Esophagus squamous epithelium (tissue), 5 donors: ENCODE measurements at regions not wholly inside any gene's neighbourhood (a gene's known extent, or its start where the extent isn't known, plus 50 kb on each side); places are given as distances from the start of the nearest gene placed in this dataset.

Experiments used
- DNase-seq: peaks from one replicate; lab custom pipeline; 2025; lab: John Stamatoyannopoulos, UW
- H3K27ac ChIP-seq, 4 donors: fragments of 200-600 bp; sonication (generic); one replicate each; pipeline ENCODE4 v1.5.1; 2016 to 2019; ENCODE audit warnings: mild to moderate bottlenecking in 1 of 4
- H3K27me3 ChIP-seq, 4 donors: fragments of 200-600 bp; sonication (generic); 1 replicate in 3 of 4; 2 replicates in 1 of 4; pipeline versions ENCODE4 v1.5.1 to v1.6.0; 2017 to 2021; ENCODE audit warnings: antibody characterized with exemption in 1 of 4
- H3K36me3 ChIP-seq, 3 donors: fragments of 200-600 bp; sonication (generic); one replicate each; pipeline ENCODE4 v1.5.1; 2016 to 2019
- H3K4me1 ChIP-seq, 3 donors: fragments of 200-600 bp; sonication (generic); one replicate each; pipeline ENCODE4 v1.5.1; 2017 to 2019
- H3K4me3 ChIP-seq, 4 donors: fragments of 200-600 bp; sonication (generic); 1 replicate in 3 of 4; 2 replicates in 1 of 4; pipeline ENCODE4 v1.5.1; 2016 to 2019; ENCODE audit warnings: mild to moderate bottlenecking in 2 of 4, moderate library complexity in 1 of 4
- H3K9me3 ChIP-seq, 3 donors: fragments of 200-600 bp; sonication (generic); one replicate each; pipeline ENCODE4 v1.5.1; 2016 to 2019
- POLR2A ChIP-seq, 4 donors: fragments of 450-650 bp; IDR thresholded peaks; one replicate each; pipeline ENCODE4 v1.6.1; 2017; ENCODE audit warnings: antibody characterized with exemption in 4 of 4, mild to moderate bottlenecking in 4 of 4, moderate library complexity in 3 of 4
- WGBS, 2 donors: methylation state at CpG; one replicate each; pipeline ENCODE4 v1.1.5; 2018; 5-methylcytosine and 5-hydroxymethylcytosine counted together
- intact Hi-C: fragments of 100-400 bp; cut with DNase I; formaldehyde crosslinking; loops from one replicate; pipeline ENCODE4 v1.15.0; 2022
- TF ChIP-seq, protein P1 (sequence below), 6 experiments: fragments of 450-650 bp in 4 of 6; fragments of 200-600 bp in 2 of 6; sonication (generic) in 2 of 6; IDR thresholded peaks; one replicate each; pipeline ENCODE4 v1.5.1; 2016 to 2019; ENCODE audit warnings: antibody characterized with exemption in 6 of 6, mild to moderate bottlenecking in 4 of 6, moderate library complexity in 4 of 6
- donor health status: DM: yes; HTN: yes; CAD: no.

DNA sequence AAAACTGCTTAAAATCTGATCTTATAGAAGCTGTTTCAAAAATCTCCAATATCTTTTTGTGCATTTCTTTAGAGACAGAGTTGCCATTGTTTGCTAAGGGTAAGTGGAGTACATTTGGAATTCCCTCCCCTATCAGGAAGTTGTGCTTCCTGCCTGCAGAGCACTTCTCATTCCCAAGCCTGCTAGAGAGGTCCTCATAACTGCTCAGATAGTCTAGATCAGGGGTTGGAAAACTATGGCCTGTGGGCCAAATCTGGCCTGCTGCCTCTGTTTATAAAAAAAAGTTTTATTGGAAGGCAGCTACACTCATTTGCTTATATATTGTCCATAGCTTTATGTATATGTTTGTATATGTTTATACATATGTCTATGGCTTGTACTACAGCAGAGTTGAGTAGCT is 333.7 kb upstream of the PROK2 start:
- no peak overlapping the region for H3K27ac ChIP-seq
- H3K36me3 ChIP-seq: no peaks in the 10 kb centered on the region
- H3K4me3 ChIP-seq: no peak overlapping the region
- peaks cover 0 to 6% (median 4%) of the 10 kb centered on the region in 3 donors for H3K4me1 ChIP-seq
- intact Hi-C loops: no loop called here
- TF ChIP-seq, protein P1, sequence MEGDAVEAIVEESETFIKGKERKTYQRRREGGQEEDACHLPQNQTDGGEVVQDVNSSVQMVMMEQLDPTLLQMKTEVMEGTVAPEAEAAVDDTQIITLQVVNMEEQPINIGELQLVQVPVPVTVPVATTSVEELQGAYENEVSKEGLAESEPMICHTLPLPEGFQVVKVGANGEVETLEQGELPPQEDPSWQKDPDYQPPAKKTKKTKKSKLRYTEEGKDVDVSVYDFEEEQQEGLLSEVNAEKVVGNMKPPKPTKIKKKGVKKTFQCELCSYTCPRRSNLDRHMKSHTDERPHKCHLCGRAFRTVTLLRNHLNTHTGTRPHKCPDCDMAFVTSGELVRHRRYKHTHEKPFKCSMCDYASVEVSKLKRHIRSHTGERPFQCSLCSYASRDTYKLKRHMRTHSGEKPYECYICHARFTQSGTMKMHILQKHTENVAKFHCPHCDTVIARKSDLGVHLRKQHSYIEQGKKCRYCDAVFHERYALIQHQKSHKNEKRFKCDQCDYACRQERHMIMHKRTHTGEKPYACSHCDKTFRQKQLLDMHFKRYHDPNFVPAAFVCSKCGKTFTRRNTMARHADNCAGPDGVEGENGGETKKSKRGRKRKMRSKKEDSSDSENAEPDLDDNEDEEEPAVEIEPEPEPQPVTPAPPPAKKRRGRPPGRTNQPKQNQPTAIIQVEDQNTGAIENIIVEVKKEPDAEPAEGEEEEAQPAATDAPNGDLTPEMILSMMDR (IDR thresholded peaks at IDR 0.05): no peak
- no peak for TF ChIP-seq POLR2A (IDR thresholded peaks at IDR 0.05)
- DNase-seq: no peak
- no peaks in the 10 kb centered on the region for H3K9me3 ChIP-seq
- no peaks in the 10 kb centered on the region for H3K27me3 ChIP-seq

DNA sequence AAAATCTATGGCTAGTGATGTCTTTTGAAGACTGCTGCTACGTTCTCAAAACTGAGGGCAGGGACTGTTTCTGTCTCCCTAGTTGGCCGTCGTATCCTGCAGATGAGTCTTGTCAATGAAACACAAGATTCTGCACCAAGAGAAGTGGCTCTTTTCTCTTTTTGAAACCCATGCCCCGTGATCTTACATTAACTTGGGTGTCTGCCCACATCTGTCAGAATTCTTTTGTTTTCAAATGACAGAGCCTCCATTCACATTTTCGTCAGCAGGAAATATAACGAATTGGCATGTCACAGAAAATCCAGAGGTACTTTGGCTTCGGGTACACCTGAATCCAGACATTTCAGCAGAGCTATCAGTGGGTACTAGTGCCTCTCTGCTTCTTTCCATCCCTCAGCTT is 331.3 kb upstream of the PROK2 start:
- TF ChIP-seq POLR2A (IDR thresholded peaks at IDR 0.05): no peak
- TF ChIP-seq, protein P1 (IDR thresholded peaks at IDR 0.05): no peak
- H3K36me3 ChIP-seq: no peaks in the 10 kb centered on the region
- no peak overlapping the region for H3K4me3 ChIP-seq
- no peak overlapping the region for H3K27ac ChIP-seq
- intact Hi-C loops: no loop called here
- WGBS, 2 donors: 73 to 87% methylated on average over 7 of the region's 7 CpGs
- H3K27me3 ChIP-seq: no peaks in the 10 kb centered on the region
- no peaks in the 10 kb centered on the region for H3K4me1 ChIP-seq
- no peak for DNase-seq
- H3K9me3 ChIP-seq: no peaks in the 10 kb centered on the region

DNA sequence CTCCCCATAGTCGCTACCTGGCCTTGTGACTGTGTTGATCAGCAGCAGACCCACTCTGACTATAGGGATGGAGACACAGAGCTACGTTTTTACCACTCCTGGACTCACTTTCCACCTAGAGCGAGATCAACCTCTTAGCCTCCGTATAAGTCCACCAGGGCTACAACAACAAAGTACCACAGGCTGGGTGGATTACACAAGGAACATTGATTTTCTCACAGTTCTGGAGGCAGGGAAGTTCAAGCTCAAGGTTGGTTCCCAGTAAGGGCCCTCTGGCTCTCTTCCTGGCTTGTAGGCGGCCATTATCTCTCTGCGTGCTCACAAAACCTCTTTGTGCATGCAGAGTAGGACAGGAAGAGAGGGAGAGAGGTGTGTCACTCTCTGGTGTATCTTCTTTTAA is 330.4 kb upstream of the PROK2 start:
- H3K27ac ChIP-seq: no peak overlapping the region
- TF ChIP-seq, protein P1 (IDR thresholded peaks at IDR 0.05): no peak
- no peak for TF ChIP-seq POLR2A (IDR thresholded peaks at IDR 0.05)
- no peaks in the 10 kb centered on the region for H3K9me3 ChIP-seq
- 92 to 93% methylated on average over 6 of the region's 6 CpGs for WGBS, 2 donors
- no peaks in the 10 kb centered on the region for H3K27me3 ChIP-seq
- H3K4me3 ChIP-seq: no peak overlapping the region
- no peaks in the 10 kb centered on the region for H3K4me1 ChIP-seq
- intact Hi-C loops: no loop called here
- DNase-seq: no peak
- no peaks in the 10 kb centered on the region for H3K36me3 ChIP-seq

DNA sequence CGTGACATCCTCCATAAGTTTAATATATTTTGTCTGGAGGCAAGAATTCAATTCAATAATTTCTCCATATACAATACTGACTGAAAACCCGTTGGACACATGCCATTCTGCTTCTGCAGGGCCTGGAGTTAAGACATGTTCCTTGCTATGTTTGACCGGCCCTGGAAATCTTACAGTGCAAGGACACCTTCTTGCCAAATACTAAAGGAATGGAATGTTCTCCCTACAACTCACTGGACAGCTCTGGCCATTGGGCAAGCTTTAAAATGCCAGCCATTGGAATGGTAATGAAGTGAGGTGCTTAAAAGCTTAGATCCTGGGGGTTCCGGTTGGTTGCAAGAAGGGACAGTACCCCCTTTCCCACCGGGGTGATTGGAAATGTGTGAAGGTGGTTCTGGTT is 329.8 kb upstream of the PROK2 start:
- intact Hi-C loops: no loop called here
- Histone ChIP-seq H3K4me3 (no peak overlapping the region), H3K4me1 (no peaks in the 10 kb centered on the region), H3K27ac (no peak overlapping the region), H3K27me3 (no peaks in the 10 kb centered on the region), H3K9me3 (no peaks in the 10 kb centered on the region), H3K36me3 (no peaks in the 10 kb centered on the region)
- 62 to 69% methylated on average over 4 to 5 of the region's 5 CpGs for WGBS, 2 donors
- no peak for TF ChIP-seq POLR2A (IDR thresholded peaks at IDR 0.05)
- TF ChIP-seq, protein P1 (IDR thresholded peaks at IDR 0.05): no peak
- DNase-seq: no peak

DNA sequence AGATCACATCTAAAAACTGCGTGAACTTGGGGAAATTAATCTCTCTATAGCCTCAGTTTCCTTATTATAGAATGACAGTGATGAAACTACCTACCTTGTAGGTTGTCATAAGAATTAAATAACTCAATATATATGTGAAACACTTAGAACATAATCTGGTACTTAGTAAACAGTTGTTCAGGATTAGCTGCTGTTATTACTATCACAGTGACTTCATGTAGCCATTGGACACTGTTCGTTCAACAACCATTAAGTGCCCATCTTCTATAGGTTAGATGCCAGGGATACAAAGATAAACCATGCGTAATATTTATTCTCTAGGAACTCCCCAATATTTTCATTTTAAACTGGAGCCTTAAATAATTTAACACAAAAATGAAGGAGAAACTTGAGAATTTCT is 329.0 kb upstream of the PROK2 start:
- H3K27ac ChIP-seq: no peak overlapping the region
- H3K36me3 ChIP-seq: no peaks in the 10 kb centered on the region
- no peaks in the 10 kb centered on the region for H3K4me1 ChIP-seq
- no peak for TF ChIP-seq POLR2A (IDR thresholded peaks at IDR 0.05)
- TF ChIP-seq, protein P1 (IDR thresholded peaks at IDR 0.05): no peak
- no peak for DNase-seq
- H3K27me3 ChIP-seq: no peaks in the 10 kb centered on the region
- no peak overlapping the region for H3K4me3 ChIP-seq
- intact Hi-C loops: no loop called here
- WGBS, 2 donors: 94 to 98% methylated on average over 3 of the region's 3 CpGs
- no peaks in the 10 kb centered on the region for H3K9me3 ChIP-seq
